ENCODE measurements at regions not wholly inside any gene's neighbourhood (a gene's known extent, or its start where the extent isn't known, plus 50 kb on each side); places are given as distances from the start of the nearest gene placed in this dataset.

- TF ChIP-seq CTCF (IDR thresholded peaks at IDR 0.05) (no peak), EZH2 (IDR thresholded peaks at IDR 0.05) (no peak), EZH2phosphoT487 (IDR thresholded peaks at IDR 0.05) (no peak)
Observed at GRCh38 chr1:30179942-30180543, 543.3 kb downstream of the MATN1 start.

Measured in neural progenitor cell (in vitro differentiated cells).